ENCODE measurements at regions not wholly inside any gene's neighbourhood (a gene's known extent, or its start where the extent isn't known, plus 50 kb on each side); places are given as distances from the start of the nearest gene placed in this dataset.

DNA sequence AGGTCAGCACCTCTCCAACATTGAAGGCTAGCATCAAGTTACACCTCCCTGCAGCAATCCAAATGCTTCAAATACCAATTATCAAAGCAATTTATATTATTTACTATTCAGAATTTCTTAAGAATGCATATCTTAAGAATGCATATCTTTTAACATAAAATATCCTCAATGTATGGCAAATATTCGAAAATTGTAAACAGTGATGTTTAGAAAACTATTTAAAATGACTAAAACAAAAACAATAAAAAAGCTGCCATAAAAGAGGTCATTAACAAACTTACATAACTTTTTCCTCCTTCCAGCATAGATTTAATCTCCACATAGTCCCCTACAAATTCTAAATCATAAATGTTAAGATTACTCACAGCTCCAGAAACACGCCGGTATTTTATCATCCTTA lies 85.1 kb upstream of the SOX6 start:
- no peak for DNase-seq

DNA sequence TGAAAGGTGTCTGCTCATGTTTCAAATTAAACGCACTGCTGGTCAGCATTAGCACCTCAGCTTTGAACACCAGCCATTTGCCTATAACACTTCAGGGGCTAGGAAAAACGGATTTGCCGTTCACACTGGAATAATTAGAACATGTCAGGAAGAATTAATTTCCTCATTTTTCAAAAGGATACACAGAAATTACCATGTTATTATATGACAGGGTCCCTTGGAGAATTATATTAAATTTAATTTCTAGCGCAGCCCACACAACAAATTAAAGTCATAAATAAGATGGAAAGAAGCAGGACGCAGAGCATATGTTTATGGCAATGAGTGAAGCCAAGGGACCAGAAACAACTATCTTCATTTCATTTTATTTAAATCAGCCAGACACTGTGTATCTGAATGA lies 83.8 kb upstream of the SOX6 start:
- DNase-seq, result no peak

DNA sequence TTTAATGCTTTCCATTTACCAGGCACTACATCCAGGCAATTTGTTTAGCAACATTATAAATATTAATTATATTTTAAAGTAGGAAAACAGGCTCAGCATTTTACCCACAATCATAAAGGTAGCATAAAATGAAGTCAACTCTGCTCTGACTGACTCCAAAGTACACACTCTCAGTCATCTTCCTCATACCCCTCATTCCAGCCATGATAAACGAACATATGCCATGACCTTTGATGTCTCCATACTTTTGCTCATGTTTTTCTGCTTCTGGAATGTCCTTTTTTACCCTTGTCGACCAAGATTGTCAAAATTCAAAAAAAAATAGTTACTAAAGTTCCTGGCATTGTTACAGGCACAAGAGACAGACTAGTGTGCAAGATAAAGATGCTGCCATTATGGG lies 77.7 kb upstream of the SOX6 start:
- DNase-seq, result no peak

DNA sequence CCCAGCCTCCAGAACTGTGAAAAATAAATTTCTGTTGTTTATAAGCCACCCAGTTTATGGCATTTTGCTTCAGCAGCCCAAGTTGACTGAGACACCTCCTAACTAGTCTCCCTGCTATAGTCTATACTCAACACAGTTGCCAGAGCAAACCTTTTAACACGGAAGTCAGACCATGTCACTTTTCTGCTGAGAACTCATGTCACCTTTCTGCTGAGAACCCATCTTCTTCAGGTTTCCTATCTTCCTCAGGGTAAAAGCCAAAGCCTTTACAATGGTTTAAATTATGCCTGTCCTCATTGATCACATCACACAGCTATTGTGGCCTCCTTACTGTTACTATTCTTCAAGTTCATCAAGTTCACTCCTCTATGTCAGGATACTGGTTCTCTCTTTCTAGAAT lies 74.3 kb upstream of the SOX6 start:
- DNase-seq, result no peak

DNA sequence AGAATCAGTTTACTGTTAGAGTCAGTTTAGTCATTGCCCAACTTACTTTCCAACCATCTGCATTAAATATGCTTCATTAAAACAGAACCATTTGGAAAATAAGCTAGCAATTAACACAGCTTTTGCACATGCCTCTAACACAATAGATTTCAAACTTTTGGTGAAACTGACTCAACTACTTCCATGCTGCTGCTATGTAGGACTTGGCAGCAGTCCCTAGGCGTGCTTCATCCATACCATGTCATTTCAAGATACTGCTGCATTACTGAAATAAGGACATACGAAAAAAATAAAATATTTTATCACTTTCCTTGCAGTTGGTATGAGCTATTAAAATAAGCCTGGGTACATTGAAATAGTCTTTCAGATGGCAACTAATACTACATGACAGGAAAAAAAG lies 65.5 kb upstream of the SOX6 start:
- no peak for DNase-seq

DNA sequence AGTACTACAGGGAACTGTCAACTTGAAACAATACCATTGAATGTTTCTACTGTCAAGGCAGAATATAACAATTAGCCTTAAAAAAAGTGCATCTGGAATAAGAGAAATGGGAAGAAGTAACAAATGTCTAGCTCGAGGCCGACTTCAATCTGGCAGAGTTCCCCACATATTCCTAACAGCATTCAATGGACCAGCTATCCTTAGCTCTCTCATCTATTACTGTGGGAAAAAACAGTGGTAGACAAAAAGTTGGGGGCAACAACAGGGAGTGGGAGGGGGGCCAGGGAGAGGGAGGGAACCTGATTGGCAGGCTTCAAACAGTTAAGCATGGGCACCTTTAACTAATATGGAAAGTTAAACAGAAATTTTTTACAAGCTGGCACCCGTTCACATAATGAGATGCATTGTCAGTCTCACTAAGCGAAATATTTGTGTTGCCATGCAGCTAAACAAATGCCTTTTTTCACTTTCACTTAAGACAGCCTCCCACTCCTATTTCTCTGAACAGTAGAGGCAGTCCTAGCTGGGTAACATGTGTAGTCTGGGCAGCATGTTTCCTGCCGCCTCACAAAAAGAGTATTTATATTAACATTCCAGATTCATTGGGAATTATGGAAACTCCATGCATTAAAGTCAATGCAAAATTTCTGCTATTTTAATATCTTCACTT lies 62.2 kb upstream of the SOX6 start:
- DNase-seq, result no peak

DNA sequence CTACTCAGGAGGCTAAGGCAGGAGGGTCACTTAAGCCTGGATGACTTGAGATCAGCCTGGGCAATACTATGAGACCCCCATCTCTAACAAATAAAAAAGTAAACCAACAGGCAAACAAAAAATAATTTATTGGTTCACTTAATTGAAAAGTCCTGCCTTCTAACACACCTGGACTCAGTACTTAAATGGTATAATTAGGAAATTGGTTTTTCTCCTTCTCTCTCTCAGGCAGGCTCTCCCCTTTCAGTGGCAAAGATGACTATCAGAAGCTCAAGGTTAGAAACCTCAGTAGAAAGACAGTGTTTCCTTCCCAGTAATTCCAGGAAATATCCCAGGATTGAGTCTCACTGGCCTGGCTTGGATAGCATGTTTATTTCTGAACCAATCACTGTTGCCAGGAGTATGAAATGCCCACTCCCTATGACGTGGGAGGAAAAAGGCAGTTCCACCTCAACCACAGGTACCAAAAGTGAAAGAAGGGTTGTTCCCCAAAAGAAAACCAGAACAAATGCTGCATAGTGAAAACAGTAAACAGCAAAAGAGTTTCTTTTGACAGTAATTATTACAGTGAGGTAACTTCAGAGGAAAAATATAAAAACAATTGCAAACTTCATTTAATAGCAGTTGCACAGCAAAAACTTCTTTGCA lies 56.3 kb upstream of the SOX6 start:
- no peak for DNase-seq

DNA sequence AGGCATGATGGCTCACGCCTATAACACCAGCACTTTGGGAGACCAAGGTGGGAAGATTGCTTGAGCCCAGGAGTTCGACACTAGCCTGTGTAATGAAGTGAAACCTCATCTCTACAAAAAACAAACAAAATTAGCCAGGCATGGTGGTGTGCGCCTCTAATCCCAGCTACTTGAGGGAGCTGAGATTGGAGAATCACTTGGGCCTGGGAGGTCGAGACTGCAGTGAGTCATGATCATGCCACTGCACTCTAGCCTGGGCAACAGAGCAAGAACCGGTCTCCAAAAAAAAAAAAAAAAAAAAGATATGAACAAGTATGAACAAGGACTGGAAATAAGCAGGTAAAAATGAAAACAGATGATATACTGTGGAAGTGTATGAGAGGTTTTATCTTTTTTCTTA lies 54.1 kb upstream of the SOX6 start:
- DNase-seq, result no peak

DNA sequence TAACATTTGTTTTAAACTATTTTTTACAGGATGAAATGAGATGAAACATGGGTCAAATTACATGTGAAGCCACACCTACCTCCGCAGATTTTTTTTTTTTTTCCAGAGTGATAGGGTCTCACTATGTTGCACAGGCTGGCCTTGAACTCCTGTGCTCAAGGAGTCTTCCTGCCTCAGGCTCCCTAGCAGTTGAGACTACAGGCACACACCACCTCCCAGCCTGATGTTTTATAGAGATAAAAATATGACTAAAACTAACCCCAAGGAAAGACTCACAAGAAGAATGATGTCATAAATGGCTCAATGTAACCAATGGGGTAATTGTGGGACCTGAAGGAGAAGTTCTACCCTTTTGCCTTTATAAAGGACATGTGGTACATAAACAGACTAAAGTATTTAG lies 52.3 kb upstream of the SOX6 start:
- no peak for DNase-seq

DNA sequence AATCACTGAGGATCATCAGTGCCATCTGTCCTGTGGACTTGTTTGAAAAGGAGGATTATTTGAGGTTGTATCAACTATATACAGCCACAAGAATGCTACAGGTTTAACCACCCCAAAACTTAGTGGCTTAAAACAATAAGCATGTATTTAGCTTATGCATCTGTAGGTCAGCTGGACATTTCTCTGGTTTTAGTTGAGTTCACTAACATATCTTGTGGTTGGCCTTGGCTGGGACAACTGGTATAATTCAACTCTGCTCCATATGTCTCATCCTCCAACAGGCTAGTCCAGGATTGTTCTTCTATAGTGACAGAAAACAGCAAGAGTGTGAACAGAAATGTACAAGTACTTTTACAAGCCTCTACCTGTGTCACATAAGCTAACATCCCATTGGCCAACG lies 49.9 kb upstream of the SOX6 start:
- DNase-seq, result no peak

Measured in anterior cingulate cortex (tissue), 58 donors.